OCI-LY3 (cell line): ENCODE measurements at regions not wholly inside any gene's neighbourhood (a gene's known extent, or its start where the extent isn't known, plus 50 kb on each side); places are given as distances from the start of the nearest gene placed in this dataset.

Source experiments
- EZH2phosphoT487 ChIP-seq: fragments of 200-600 bp; shearing (Covaris generic); IDR thresholded peaks from 2 replicates; pipeline ENCODE4 v1.6.1; 2018; ENCODE audit warnings: antibody characterized with exemption, mixed run types, low read depth
- TF ChIP-seq, protein P1 (sequence below): fragments of 200-600, 300-600 bp; sonication (generic); IDR thresholded peaks from 2 replicates; pipeline ENCODE4 v1.5.1; 2014; ENCODE audit warnings: antibody characterized with exemption, low read length, low read depth

DNA sequence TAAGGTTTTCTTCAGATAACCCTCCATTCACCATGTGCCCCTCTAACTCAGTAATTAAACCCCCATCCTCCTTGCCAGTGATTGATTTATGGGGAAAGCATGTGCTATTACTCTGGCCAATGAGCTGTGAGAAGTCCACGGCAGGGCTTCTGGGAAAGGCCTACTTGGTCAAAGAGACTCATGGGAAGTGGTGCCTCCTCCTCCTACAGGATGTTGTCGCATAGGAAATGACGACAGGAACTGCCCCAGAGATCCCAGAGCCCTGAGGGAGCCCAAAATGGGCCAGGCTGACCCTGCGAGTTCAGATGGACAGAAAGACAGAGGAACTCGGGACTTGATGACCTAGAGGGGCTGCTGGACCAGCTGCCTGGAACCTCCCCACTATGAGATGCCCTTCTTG lies 938.1 kb upstream of the TMEM132C start:
- TF ChIP-seq, protein P1, sequence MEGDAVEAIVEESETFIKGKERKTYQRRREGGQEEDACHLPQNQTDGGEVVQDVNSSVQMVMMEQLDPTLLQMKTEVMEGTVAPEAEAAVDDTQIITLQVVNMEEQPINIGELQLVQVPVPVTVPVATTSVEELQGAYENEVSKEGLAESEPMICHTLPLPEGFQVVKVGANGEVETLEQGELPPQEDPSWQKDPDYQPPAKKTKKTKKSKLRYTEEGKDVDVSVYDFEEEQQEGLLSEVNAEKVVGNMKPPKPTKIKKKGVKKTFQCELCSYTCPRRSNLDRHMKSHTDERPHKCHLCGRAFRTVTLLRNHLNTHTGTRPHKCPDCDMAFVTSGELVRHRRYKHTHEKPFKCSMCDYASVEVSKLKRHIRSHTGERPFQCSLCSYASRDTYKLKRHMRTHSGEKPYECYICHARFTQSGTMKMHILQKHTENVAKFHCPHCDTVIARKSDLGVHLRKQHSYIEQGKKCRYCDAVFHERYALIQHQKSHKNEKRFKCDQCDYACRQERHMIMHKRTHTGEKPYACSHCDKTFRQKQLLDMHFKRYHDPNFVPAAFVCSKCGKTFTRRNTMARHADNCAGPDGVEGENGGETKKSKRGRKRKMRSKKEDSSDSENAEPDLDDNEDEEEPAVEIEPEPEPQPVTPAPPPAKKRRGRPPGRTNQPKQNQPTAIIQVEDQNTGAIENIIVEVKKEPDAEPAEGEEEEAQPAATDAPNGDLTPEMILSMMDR, result no peak
- no peak for TF ChIP-seq EZH2phosphoT487
